Renal cortex interstitium (tissue), 11 donors: ENCODE measurements at regions not wholly inside any gene's neighbourhood (a gene's known extent, or its start where the extent isn't known, plus 50 kb on each side); places are given as distances from the start of the nearest gene placed in this dataset.

Source experiments
- DNase-seq, 11 donors: peaks; one replicate each; pipeline ENCODE4 v3.0.0-alpha.2; 2013; ENCODE audit warnings: low read depth in 9 of 11, low spot score in 4 of 11; ENCODE audit errors: extremely low read depth in 1 of 11

- DNase-seq = no peak
Observed at GRCh38 chr2:214674278-214674677, 135.2 kb downstream of the BARD1 start.

- DNase-seq = peak in 5 of 11 donors; percentile 6 to 28 (median 11)
Observed at GRCh38 chr2:214671319-214671885, 138.1 kb downstream of the BARD1 start.

GRCh38 chr2:214652473-214652872, 157.0 kb downstream of the BARD1 start:
- no peak for DNase-seq

GRCh38 chr2:214651451-214651850, 158.0 kb downstream of the BARD1 start:
- no peak for DNase-seq

DNA sequence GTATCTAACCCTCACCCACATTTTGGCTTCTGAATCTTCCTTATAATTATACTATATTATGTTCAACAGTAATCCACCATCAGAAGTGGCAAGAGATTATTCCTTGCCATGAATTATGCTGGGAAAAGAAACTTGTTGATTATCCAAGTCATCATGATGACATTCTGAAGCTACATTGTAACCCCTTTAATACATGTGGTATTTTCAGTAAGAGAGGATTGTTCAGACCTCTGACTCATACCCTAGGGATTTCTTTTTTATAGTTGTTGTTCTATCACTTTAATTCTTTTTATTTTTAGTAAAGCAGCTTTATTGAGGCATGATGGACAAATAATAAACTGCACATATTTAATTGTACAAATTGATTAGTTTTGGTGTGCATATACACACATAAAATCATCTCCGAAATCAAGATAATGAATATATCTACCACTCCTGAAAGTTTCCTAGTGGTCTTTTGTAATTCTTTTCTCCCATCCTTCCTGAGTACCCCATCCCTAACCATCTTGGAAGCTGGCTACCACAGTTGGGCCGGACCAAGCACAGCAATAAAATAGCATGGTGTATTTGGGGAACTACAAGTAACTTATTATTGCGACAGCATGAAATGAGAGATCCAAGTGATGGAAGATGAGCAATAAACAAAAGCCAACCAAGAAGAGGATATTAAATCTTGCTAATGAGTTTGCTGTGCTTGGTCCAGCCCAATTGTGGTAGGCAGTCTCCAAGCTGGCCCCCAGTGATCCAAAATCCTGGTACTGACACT, 159.9 kb downstream of the BARD1 start:
- DNase-seq = no peak

GRCh38 chr2:214648520-214648919, 161.0 kb downstream of the BARD1 start:
- no peak for DNase-seq

DNA sequence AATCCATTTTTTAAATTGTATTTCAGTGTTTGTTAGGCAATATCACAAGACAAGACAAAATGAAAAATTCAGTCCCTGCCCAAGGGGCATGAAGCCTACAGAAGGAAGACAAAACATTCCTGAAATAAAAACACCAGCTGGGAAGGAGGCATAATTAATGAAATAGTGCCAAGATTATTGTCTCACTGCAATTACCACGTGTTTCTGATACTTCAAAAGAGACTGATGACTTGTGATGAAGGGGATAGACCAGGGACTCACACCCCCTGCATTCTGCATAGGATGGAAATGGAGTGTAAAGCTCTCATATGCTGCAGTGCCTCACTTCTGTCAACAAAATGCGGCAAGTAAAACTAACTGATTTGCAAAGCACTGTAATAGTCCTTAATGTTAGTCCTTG, 178.1 kb downstream of the BARD1 start:
- DNase-seq = no peak

DNA sequence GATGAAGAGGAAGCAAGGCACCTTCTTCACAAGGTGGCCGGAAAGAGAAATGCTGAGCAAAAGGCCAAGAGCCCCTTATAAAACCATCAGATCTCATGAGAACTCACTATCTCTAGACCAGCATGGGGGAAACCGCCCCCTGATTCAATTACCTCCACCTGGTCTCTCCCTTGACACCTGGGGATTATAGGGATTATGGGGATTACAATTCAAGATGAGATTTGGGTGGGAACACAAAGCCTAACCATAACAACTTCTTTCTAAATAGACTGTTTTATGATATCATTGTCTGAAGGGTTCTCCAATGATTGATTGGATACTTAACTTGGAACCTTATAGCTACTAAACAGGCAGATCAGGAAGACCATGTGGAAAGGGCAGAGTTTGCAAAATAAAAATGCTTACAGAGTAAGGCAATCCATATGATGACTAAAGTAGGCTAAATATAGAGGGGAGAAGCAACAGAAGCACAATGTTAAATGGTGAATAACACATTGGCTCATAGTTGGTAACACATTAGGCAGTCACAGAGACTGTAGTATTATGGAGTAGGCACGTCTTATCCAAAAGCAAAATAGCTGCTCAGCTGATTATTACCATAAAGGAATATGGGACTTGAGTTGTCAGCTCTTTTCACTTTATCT, 179.0 kb downstream of the BARD1 start:
- DNase-seq = no peak

DNA sequence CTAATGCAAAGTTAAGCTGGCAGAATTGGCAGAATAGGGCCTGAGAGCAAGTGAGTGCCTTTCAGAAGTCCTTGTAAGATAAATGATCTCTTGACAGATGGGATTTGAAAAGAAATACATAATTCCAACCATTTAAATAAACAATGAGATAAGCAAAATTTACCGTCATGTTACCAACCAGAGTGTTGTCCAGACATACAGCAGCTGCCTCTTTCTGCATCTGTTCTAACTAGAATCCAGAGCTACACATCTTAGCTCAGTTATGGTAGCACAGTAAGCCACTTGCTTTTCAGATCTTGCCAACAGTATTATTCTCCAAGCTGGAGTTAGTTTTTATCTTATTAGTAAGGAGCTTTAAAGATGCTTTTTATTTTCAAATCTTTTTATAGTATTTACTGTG, 179.6 kb downstream of the BARD1 start:
- DNase-seq = no peak
